Upper lobe of left lung (tissue), 6 donors: ENCODE measurements at regions not wholly inside any gene's neighbourhood (a gene's known extent, or its start where the extent isn't known, plus 50 kb on each side); places are given as distances from the start of the nearest gene placed in this dataset.

Experiments used
- ATAC-seq, 2 donors: fragments of 200-7000 bp; cut with Tn5 transposase; one replicate each; pipeline ENCODE4 v1.9.1; 2022; ENCODE audit warnings: mild to moderate bottlenecking in 2 of 2, moderate library complexity in 2 of 2; ENCODE audit not compliant: low FRiP score in 2 of 2
- DNase-seq, 2 donors: peaks; one replicate each; pipeline ENCODE4 v3.0.0-alpha.2; 2019 to 2020
- H3K27ac ChIP-seq, 4 donors: fragments of 200-600 bp; sonication (generic); one replicate each; pipeline ENCODE4 v1.5.1; 2016 to 2019
- H3K27me3 ChIP-seq, 4 donors: fragments of 200-600 bp; sonication (generic); one replicate each; pipeline ENCODE4 v1.5.1; 2017 to 2019
- H3K36me3 ChIP-seq, 4 donors: fragments of 200-600 bp; sonication (generic); one replicate each; pipeline ENCODE4 v1.5.1; 2016 to 2019
- H3K4me1 ChIP-seq, 4 donors: fragments of 200-600 bp; sonication (generic); one replicate each; pipeline ENCODE4 v1.5.1; 2018 to 2019
- H3K4me3 ChIP-seq, 4 donors: fragments of 200-600 bp; sonication (generic); one replicate each; pipeline ENCODE4 v1.5.1; 2017 to 2019; ENCODE audit warnings: mild to moderate bottlenecking in 2 of 4, moderate library complexity in 1 of 4
- H3K9me3 ChIP-seq, 4 donors: fragments of 200-600 bp; sonication (generic); one replicate each; pipeline ENCODE4 v1.5.1; 2018 to 2019
- CTCF ChIP-seq, 6 experiments: fragments of 450-650 bp in 4 of 6; fragments of 200-600 bp in 2 of 6; sonication (generic) in 2 of 6; IDR thresholded peaks; one replicate each; pipeline ENCODE4 v1.5.1; 2016 to 2019; ENCODE audit warnings: antibody characterized with exemption in 6 of 6
- EP300 ChIP-seq, 4 donors: sonication (generic); formaldehyde crosslinking; IDR thresholded peaks; one replicate each; pipeline ENCODE4 v1.5.1; 2017; ENCODE audit warnings: antibody characterized with exemption in 4 of 4, control low read depth in 2 of 4
- POLR2A ChIP-seq, 4 donors: fragments of 450-650 bp; IDR thresholded peaks; one replicate each; pipeline ENCODE4 v1.5.1; 2016 to 2017; ENCODE audit warnings: antibody characterized with exemption in 4 of 4, mild to moderate bottlenecking in 2 of 4
- POLR2AphosphoS5 ChIP-seq, 2 donors: sonication (generic); formaldehyde crosslinking; IDR thresholded peaks; one replicate each; pipeline ENCODE4 v1.5.1; 2017; ENCODE audit warnings: antibody characterized with exemption in 2 of 2
- WGBS, 2 donors: methylation state at CpG; one replicate each; pipeline ENCODE4 v1.1.5; 2017 to 2018; 5-methylcytosine and 5-hydroxymethylcytosine counted together
- donor health status: DM: no; HTN: no; CAD: no; lungs with moderate emphysema.
- donor health status: DM: no; HTN: yes; CAD: no; lungs with severe emphysema.

GRCh38 chr13:73715114-73715910 lies 418.9 kb downstream of the KLF12 start:
- Histone ChIP-seq H3K27ac (peak overlapping the region in 2 of 4 donors; percentile 45 to 64), H3K27me3 (no peaks in the 10 kb centered on the region), H3K9me3 (no peaks in the 10 kb centered on the region), H3K4me1 (peaks cover 3 to 26% (median 8%) of the 10 kb centered on the region in 4 donors), H3K4me3 (no peak overlapping the region), H3K36me3 (no peaks in the 10 kb centered on the region)
- TF ChIP-seq CTCF (IDR thresholded peaks at IDR 0.05) (no peak), EP300 (IDR thresholded peaks at IDR 0.05) (peak in 1 of 4 donors; percentile 64), POLR2A (IDR thresholded peaks at IDR 0.05) (peak in 1 of 4 donors; percentile 38), POLR2AphosphoS5 (IDR thresholded peaks at IDR 0.05) (no peak)
- DNase-seq = peak in 1 of 2 donors; percentile 73
- peak; percentile 60 to 87 for ATAC-seq
- 78 to 89% methylated on average over 15 of the region's 15 CpGs for WGBS, 2 donors

DNA sequence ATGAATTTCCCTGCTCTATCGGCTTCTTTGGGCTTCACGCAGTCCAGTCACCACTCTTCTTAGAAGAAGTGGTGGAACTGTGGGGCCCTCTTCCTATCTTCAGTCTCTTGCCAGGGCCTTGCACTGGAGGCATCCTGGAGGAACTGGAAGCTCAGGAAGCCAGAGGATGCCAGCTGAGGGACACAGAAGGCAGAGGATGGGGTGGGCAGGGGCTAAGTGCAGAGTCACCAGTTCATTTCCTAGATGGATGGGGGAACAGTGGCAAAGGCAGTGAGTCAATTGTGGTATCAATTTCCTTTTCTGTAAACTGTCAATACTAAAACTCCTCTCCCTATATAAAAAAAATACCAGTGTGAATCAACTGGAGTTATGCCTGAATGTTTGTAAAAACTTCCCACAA lies 419.7 kb downstream of the KLF12 start:
- ATAC-seq (no peak), DNase-seq (no peak)
- Histone ChIP-seq H3K27me3 (no peaks in the 10 kb centered on the region), H3K4me3 (no peak overlapping the region), H3K4me1 (peaks cover 3 to 26% (median 8%) of the 10 kb centered on the region in 4 donors), H3K36me3 (no peaks in the 10 kb centered on the region), H3K9me3 (no peaks in the 10 kb centered on the region), H3K27ac (peak overlapping the region in 2 of 4 donors; percentile 44 to 64)
- TF ChIP-seq POLR2AphosphoS5 (IDR thresholded peaks at IDR 0.05) = no peak
- no peak for TF ChIP-seq EP300 (IDR thresholded peaks at IDR 0.05)
- no peak for TF ChIP-seq POLR2A (IDR thresholded peaks at IDR 0.05)
- TF ChIP-seq CTCF (IDR thresholded peaks at IDR 0.05) = no peak
- 85 to 96% methylated on average over 2 of the region's 2 CpGs for WGBS, 2 donors

DNA sequence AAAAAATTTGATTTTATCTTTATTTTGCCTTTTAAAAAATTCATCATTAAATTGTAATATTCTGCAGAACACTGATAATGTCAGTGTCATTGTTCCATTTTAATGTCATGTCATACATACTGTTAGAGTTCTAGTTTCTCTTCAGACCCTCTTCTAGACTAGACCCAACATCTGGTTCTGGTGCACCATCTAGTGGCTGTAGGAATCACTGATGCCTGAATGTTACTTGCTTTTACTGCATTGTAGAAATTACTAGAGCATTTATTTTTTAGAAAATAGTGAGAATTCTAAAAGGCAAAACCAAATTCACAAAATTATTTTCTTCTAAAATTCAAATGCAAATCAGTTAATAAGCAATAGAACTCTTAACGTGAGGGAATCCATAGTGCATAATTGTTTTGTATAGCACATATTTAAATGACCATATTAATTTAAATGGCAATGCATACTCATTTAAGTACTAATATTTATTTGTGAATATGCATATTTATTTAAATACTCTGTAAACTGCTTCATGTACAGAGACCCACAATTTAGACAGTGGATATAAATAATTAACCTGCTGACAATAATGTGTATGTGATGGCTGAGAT lies 425.7 kb downstream of the KLF12 start:
- Histone ChIP-seq H3K4me1 (peaks cover 0 to 4% (median 0%) of the 10 kb centered on the region in 4 donors), H3K36me3 (no peaks in the 10 kb centered on the region), H3K27ac (no peak overlapping the region), H3K9me3 (no peaks in the 10 kb centered on the region), H3K27me3 (no peaks in the 10 kb centered on the region), H3K4me3 (no peak overlapping the region)
- DNase-seq = peak in 1 of 2 donors; percentile 44
- WGBS, 2 donors = 33 to 39% methylated on average over 1 of the region's 1 CpG
- peak; percentile 28 to 79 (median 58) for TF ChIP-seq CTCF (IDR thresholded peaks at IDR 0.05)
- TF ChIP-seq EP300 (IDR thresholded peaks at IDR 0.05) = no peak
- peak in 1 of 2 donors; percentile 65 for ATAC-seq

- Histone ChIP-seq H3K9me3 (no peaks in the 10 kb centered on the region), H3K4me3 (no peak overlapping the region), H3K27ac (no peak overlapping the region), H3K36me3 (no peaks in the 10 kb centered on the region), H3K27me3 (no peaks in the 10 kb centered on the region), H3K4me1 (no peaks in the 10 kb centered on the region)
- TF ChIP-seq POLR2AphosphoS5 (IDR thresholded peaks at IDR 0.05) (no peak), POLR2A (IDR thresholded peaks at IDR 0.05) (no peak), CTCF (IDR thresholded peaks at IDR 0.05) (no peak), EP300 (IDR thresholded peaks at IDR 0.05) (no peak)
- DNase-seq = no peak
- WGBS, 2 donors = 89 to 92% methylated on average over 5 of the region's 5 CpGs
- ATAC-seq = no peak
Observed at GRCh38 chr13:73704587-73704986, 429.6 kb downstream of the KLF12 start.
